GM23248 (cell line): ENCODE measurements at regions not wholly inside any gene's neighbourhood (a gene's known extent, or its start where the extent isn't known, plus 50 kb on each side); places are given as distances from the start of the nearest gene placed in this dataset.

Experiments
- DNase-seq: peaks from one replicate; pipeline ENCODE4 v3.0.0-alpha.2; 2015
- H2AFZ ChIP-seq: fragments of 200-600 bp; sonication (generic); 2 replicates; pipeline ENCODE4 v1.6.1; 2016; ENCODE audit warnings: antibody characterized with exemption
- H3F3A ChIP-seq: fragments of 200-600 bp; sonication (generic); 2 replicates; pipeline ENCODE4 v1.6.1; 2016; ENCODE audit warnings: mild to moderate bottlenecking, antibody characterized with exemption, mixed run types; ENCODE audit not compliant: insufficient read depth
- H3K27ac ChIP-seq: fragments of 200-600 bp; sonication (generic); 2 replicates; pipeline ENCODE4 v1.5.1; 2016; ENCODE audit warnings: mild to moderate bottlenecking
- H3K27me3 ChIP-seq: fragments of 200-600 bp; sonication (generic); replicated peaks from 2 replicates; pipeline ENCODE4 v1.6.1; 2016; ENCODE audit warnings: mild to moderate bottlenecking; ENCODE audit not compliant: insufficient read depth
- H3K36me3 ChIP-seq: fragments of 200-600 bp; sonication (generic); 2 replicates; pipeline ENCODE4 v1.6.1; 2016; ENCODE audit warnings: low read depth, mild to moderate bottlenecking
- H3K4me1 ChIP-seq: fragments of 200-600 bp; sonication (generic); 2 replicates; pipeline ENCODE4 v1.6.1; 2016; ENCODE audit warnings: mild to moderate bottlenecking; ENCODE audit not compliant: insufficient read depth
- H3K4me2 ChIP-seq: fragments of 200-600 bp; sonication (generic); one replicate; pipeline ENCODE4 v1.6.1; 2016; ENCODE audit warnings: mild to moderate bottlenecking; ENCODE audit not compliant: unreplicated experiment
- H3K4me3 ChIP-seq: fragments of 200-600 bp; sonication (generic); 2 replicates; pipeline ENCODE4 v1.5.1; 2016; ENCODE audit warnings: mild to moderate bottlenecking
- H3K79me2 ChIP-seq: fragments of 200-600 bp; sonication (generic); 2 replicates; pipeline ENCODE4 v1.6.1; 2016; ENCODE audit warnings: mild to moderate bottlenecking; ENCODE audit not compliant: insufficient read depth
- H3K9ac ChIP-seq: fragments of 200-600 bp; sonication (generic); 2 replicates; pipeline ENCODE4 v1.6.1; 2016; ENCODE audit warnings: mild to moderate bottlenecking
- H3K9me2 ChIP-seq: fragments of 200-600 bp; sonication (generic); 2 replicates; pipeline ENCODE4 v1.6.1; 2016; ENCODE audit warnings: mixed run types, mild to moderate bottlenecking, moderate library complexity; ENCODE audit not compliant: insufficient read depth
- H3K9me3 ChIP-seq: fragments of 200-600 bp; sonication (generic); one replicate; pipeline ENCODE4 v1.6.1; 2017; ENCODE audit warnings: low read depth
- H4K20me1 ChIP-seq: fragments of 200-600 bp; sonication (generic); 2 replicates; pipeline ENCODE4 v1.6.0; 2016; ENCODE audit not compliant: insufficient read depth
- EZH2 ChIP-seq: fragments of 200-600 bp; sonication (generic); IDR thresholded peaks from 2 replicates; pipeline ENCODE4 v1.6.1; 2018; ENCODE audit warnings: antibody characterized with exemption, mild to moderate bottlenecking; ENCODE audit not compliant: insufficient read depth, poor library complexity, severe bottlenecking
- EZH2phosphoT487 ChIP-seq: fragments of 200-600 bp; sonication (generic); IDR thresholded peaks from 2 replicates; pipeline ENCODE4 v1.6.1; 2018; ENCODE audit warnings: antibody characterized with exemption, moderate library complexity, mild to moderate bottlenecking, low read depth; ENCODE audit not compliant: insufficient read depth
- WGBS, 2 experiments: methylation state at CpG; one replicate each; pipeline ENCODE4 v1.1.6; 2015 to 2017; ENCODE audit warnings: low lambda C conversion rate in 2 of 2, low coverage in 1 of 2; ENCODE audit errors: missing lambda C conversion rate in 2 of 2; 5-methylcytosine and 5-hydroxymethylcytosine counted together
- in situ Hi-C: fragments of 300-500 bp; cut with MboI; formaldehyde crosslinking; loops from 2 replicates; pipeline ENCODE4 v1.15.0; 2020

GRCh38 chr2:15702452-15702851 is 110.8 kb downstream of the DDX1 start:
- no peak for DNase-seq
- H3K9me3 ChIP-seq = no peaks in the 10 kb centered on the region
- H3K27me3 ChIP-seq = no peaks in the 10 kb centered on the region
- no peaks in the 10 kb centered on the region for H3K4me1 ChIP-seq
- no peak overlapping the region for H3K27ac ChIP-seq
- no peak overlapping the region for H3K9ac ChIP-seq
- H4K20me1 ChIP-seq = no peaks in the 10 kb centered on the region
- no peak overlapping the region for H3K4me2 ChIP-seq
- H3F3A ChIP-seq = no peaks in the 10 kb centered on the region
- H2AFZ ChIP-seq = no peak overlapping the region
- no peak overlapping the region for H3K4me3 ChIP-seq
- in situ Hi-C loops = no loop called here
- TF ChIP-seq EZH2phosphoT487 = no peak
- 52 to 56% methylated on average over 4 of the region's 4 CpGs for WGBS, 2 experiments
- H3K36me3 ChIP-seq = no peaks in the 10 kb centered on the region
- H3K9me2 ChIP-seq = no peaks in the 10 kb centered on the region
- no peaks in the 10 kb centered on the region for H3K79me2 ChIP-seq

DNA sequence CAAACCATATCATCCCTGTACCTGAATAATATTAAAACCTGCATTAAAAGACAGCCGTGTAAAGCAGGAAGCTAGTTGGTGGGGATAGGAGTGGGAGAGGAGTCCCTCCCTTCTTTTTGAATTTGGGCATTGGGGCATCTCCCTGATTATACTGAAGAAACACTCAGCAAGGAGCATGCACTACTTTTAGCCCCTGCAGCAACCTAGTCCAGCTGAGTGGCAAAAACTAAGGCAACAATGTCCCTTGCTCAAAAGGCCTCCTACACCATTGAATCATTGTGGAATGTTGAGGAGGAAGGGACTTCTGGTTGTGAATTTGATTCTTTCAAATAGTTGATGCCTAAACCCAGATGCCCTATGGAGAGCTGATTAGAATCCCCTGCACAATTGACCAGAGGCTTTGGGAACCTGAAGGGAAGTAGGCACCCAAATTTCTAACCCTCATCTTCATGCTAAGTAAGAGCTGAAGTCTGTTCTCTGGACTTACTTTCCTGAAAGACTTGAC is 111.7 kb downstream of the DDX1 start:
- no peaks in the 10 kb centered on the region for H4K20me1 ChIP-seq
- no peak overlapping the region for H3K4me3 ChIP-seq
- H3K9me3 ChIP-seq = no peaks in the 10 kb centered on the region
- in situ Hi-C loops = no loop called here
- H3F3A ChIP-seq = no peaks in the 10 kb centered on the region
- no peaks in the 10 kb centered on the region for H3K79me2 ChIP-seq
- no peak overlapping the region for H3K27ac ChIP-seq
- no peak overlapping the region for H2AFZ ChIP-seq
- DNase-seq = no peak
- H3K4me1 ChIP-seq = no peaks in the 10 kb centered on the region
- no peak overlapping the region for H3K9ac ChIP-seq
- TF ChIP-seq EZH2 = no peak
- no peak for TF ChIP-seq EZH2phosphoT487
- no peaks in the 10 kb centered on the region for H3K27me3 ChIP-seq
- H3K9me2 ChIP-seq = no peaks in the 10 kb centered on the region
- H3K36me3 ChIP-seq = no peaks in the 10 kb centered on the region
- H3K4me2 ChIP-seq = no peak overlapping the region
- 42 to 65% methylated on average over 1 of the region's 1 CpG for WGBS, 2 experiments

DNA sequence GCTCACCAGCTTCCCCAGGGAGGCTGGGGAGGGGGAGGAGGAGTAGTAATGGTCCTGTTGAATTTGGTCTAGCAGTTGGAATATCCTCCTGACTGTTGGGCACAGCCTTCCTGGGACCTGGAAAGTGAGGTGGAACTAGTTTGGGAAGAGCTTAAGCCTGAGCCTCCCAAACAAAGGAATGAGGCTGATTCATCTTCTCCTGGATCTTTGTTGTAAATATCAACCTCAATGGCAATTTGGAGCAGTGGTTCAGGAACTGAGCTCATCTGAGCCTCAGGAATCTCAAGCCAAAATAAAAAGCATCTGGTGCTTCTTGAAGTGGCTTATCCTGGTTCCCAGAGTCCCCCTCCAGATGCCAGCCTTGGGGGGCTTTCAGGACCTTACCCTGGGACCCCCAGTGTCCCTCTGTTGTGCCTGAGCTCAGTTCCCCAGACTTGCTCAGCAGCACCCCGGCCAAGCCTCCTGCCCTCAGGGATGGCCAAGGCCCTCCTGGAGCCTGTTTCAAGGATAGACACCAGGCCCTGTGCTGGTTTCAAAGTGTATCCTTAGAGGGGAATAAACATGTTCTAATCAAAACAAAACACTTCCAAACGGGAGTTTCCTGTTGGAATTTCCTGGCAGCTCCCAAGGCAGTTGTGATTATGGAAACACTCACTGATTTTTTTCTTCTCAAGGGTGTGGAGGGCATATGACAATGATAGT is 112.6 kb downstream of the DDX1 start:
- H3K4me2 ChIP-seq = no peak overlapping the region
- no peaks in the 10 kb centered on the region for H3K9me3 ChIP-seq
- 0 to 3% methylated on average over 2 of the region's 2 CpGs for WGBS, 2 experiments
- H3K9ac ChIP-seq = no peak overlapping the region
- in situ Hi-C loops = no loop called here
- TF ChIP-seq EZH2 (no peak), EZH2phosphoT487 (no peak)
- no peak overlapping the region for H2AFZ ChIP-seq
- no peak for DNase-seq
- no peaks in the 10 kb centered on the region for H3K4me1 ChIP-seq
- H3K36me3 ChIP-seq = no peaks in the 10 kb centered on the region
- H3K79me2 ChIP-seq = no peaks in the 10 kb centered on the region
- no peaks in the 10 kb centered on the region for H3K9me2 ChIP-seq
- H3K27me3 ChIP-seq = no peaks in the 10 kb centered on the region
- H3K27ac ChIP-seq = no peak overlapping the region
- no peaks in the 10 kb centered on the region for H3F3A ChIP-seq
- H3K4me3 ChIP-seq = no peak overlapping the region
- no peaks in the 10 kb centered on the region for H4K20me1 ChIP-seq

DNA sequence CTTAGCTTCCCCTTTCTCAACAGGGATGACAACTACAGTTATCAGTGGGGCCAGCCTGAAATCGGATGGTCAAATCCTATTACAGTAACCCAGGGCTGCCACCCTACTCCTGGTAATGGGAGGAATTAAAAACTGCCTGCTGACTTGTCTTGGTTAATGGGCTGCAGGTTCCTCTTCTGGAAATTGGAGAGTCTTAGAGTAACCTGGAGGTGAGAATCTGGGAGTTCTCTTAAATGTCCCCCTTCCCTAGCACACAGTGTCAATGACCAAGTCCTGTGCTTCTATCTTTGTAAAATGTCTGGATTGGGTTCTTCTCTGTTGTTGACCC is 113.1 kb downstream of the DDX1 start:
- Histone ChIP-seq H4K20me1 (no peaks in the 10 kb centered on the region), H3K4me1 (no peaks in the 10 kb centered on the region), H3K27me3 (no peaks in the 10 kb centered on the region), H2AFZ (no peak overlapping the region), H3F3A (no peaks in the 10 kb centered on the region), H3K4me3 (no peak overlapping the region), H3K36me3 (no peaks in the 10 kb centered on the region), H3K4me2 (no peak overlapping the region), H3K9me2 (no peaks in the 10 kb centered on the region), H3K9ac (no peak overlapping the region), H3K79me2 (no peaks in the 10 kb centered on the region), H3K9me3 (no peaks in the 10 kb centered on the region), H3K27ac (no peak overlapping the region)
- WGBS, 2 experiments = 5% methylated on average over 1 of the region's 1 CpG
- in situ Hi-C loops = no loop called here
- DNase-seq = no peak
- no peak for TF ChIP-seq EZH2
- TF ChIP-seq EZH2phosphoT487 = no peak

DNA sequence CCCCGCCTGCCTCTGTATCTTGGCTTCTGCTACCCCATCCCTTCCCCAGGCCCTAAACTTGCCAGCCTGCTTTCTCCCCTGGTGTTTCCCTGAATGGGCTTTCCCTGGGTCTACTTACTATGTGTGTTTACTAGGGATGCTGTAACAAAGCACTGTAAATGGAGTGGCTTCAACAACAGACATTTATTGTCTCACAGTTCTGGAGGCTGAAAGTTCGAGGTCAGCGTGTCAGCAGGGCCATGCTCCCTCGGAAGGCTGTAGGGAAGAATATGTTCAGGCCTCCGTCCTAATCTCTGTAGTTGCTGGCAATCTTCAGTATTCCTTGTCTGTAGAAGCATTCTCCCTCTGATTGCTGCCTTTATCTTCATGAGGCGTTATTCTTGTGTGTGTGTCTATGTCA is 113.6 kb downstream of the DDX1 start:
- H3K9ac ChIP-seq = no peak overlapping the region
- DNase-seq = no peak
- H3K4me3 ChIP-seq = no peak overlapping the region
- no peaks in the 10 kb centered on the region for H3K4me1 ChIP-seq
- WGBS, 2 experiments = 34 to 42% methylated on average over 6 of the region's 6 CpGs
- no peak overlapping the region for H2AFZ ChIP-seq
- no peaks in the 10 kb centered on the region for H3K9me2 ChIP-seq
- no peaks in the 10 kb centered on the region for H3K9me3 ChIP-seq
- TF ChIP-seq EZH2 = no peak
- TF ChIP-seq EZH2phosphoT487 = no peak
- H3F3A ChIP-seq = no peaks in the 10 kb centered on the region
- no peaks in the 10 kb centered on the region for H3K79me2 ChIP-seq
- no peaks in the 10 kb centered on the region for H4K20me1 ChIP-seq
- no peak overlapping the region for H3K4me2 ChIP-seq
- H3K36me3 ChIP-seq = no peaks in the 10 kb centered on the region
- no peak overlapping the region for H3K27ac ChIP-seq
- H3K27me3 ChIP-seq = no peaks in the 10 kb centered on the region
- in situ Hi-C loops = no loop called here
